ENCODE measurements at regions not wholly inside any gene's neighbourhood (a gene's known extent, or its start where the extent isn't known, plus 50 kb on each side); places are given as distances from the start of the nearest gene placed in this dataset.

DNA sequence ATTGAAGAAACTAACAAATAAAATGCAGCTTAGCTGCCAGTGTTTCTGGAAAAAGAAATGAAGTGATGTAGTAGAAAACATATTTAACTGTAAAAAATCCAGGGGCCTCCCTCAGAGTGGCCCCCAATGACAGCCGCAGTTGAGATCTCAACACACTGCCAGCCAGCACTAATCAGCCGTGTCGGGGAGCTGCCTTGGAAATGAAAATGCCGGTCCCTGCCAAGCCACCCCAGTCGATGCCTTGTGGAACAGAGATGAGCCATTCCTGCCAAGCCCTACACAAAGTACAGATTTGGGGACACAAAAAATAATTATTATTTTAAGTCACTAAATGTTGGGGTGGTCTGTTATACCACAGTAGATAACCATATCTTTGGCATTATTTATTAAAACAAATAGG lies 1342.4 kb downstream of the EFNB2 start:
- TF ChIP-seq POLR2AphosphoS5 (IDR thresholded peaks at IDR 0.05; ENCODE audit: low read depth, low read length) (no peak), POLR2A (IDR thresholded peaks at IDR 0.05; ENCODE audit: low read depth, low read length) (no peak), TAF1 (IDR thresholded peaks at IDR 0.05; ENCODE audit: borderline replicate concordance, low read depth, low read length) (no peak)

Data from GM12892 (cell line).